NCI-H1105 treated with DMSO at 0.1 percent for 48 hours (cell line): ENCODE measurements at regions not wholly inside any gene's neighbourhood (a gene's known extent, or its start where the extent isn't known, plus 50 kb on each side); places are given as distances from the start of the nearest gene placed in this dataset.
A peak's percentile ranks its signal among the peaks of the same experiment; 100 is the strongest.
"Not testable (repeated sequence)": the region's sequence is repeated elsewhere in the genome, so short reads cannot be mapped to it uniquely, and the experiment has no call there.

Source experiments
- DNase-seq: peaks from one replicate; lab custom pipeline; 2025; lab: John Stamatoyannopoulos, UW

- no peak for DNase-seq
Measured at GRCh38 chr6:4503700-4504099, 272.5 kb upstream of the CDYL start.

DNA sequence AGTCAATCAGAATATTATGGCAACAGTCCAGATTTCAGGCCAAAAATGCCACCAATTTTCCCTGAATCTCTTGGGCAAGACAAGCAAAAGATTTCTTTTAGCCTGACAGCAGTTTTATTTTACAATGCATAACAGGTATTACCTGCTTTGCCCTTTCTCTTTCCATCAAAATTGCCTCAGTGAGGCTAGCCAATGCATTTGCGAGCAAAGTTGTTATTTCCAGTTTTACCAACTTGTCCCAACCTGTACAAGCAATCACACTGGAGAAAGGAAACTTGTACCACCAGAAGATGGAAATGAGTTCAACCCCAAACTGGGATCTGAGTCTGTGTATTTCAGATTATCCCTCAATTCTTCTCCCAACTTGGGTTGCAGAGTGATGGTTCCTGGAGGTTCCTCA is 279.9 kb upstream of the CDYL start:
- DNase-seq = no peak

- DNase-seq = no peak
Measured at GRCh38 chr6:4491501-4492260, 284.5 kb upstream of the CDYL start.

DNA sequence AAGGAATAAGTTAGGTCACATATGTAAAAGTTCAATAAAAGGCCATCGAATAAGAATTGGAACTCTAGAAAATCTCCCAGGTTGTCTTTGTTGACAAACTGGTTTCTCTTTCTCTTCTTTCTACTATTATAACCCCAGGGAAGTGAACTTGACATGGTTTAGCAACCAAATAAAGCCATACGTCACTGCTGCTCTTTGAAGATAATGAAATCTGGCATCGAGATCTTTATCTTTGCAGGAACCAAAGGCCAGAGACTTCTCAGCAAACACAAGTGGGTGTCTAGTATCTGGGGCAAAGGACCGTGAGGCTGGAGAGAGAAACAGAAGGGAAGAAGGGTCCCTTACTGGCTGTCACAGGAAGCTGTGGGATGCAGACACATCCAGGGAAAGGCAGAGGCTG is 286.7 kb upstream of the CDYL start:
- no peak for DNase-seq

GRCh38 chr6:4488389-4488788 is 287.8 kb upstream of the CDYL start:
- DNase-seq = no peak

DNA sequence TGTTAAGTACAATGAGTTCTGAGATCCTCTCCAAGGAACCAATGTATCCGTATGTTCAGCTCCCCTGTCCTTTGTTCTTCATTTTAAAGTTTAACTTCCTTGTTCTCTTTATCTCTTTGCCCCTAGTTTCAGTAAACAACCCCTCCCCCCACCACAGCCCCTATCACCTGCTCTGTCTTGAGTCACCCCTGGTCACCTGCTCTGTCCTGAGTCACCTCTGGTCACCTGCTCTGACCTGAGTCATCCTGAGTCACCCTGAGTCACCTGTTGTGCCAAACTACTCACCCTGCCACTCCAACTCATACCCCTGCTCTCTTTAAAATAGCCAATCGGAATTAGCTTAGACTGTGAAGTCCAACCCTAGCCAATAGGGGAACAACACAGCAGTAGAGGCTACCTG is 288.7 kb upstream of the CDYL start:
- no peak for DNase-seq

GRCh38 chr6:4486568-4487315 is 289.5 kb upstream of the CDYL start:
- DNase-seq = no peak

DNA sequence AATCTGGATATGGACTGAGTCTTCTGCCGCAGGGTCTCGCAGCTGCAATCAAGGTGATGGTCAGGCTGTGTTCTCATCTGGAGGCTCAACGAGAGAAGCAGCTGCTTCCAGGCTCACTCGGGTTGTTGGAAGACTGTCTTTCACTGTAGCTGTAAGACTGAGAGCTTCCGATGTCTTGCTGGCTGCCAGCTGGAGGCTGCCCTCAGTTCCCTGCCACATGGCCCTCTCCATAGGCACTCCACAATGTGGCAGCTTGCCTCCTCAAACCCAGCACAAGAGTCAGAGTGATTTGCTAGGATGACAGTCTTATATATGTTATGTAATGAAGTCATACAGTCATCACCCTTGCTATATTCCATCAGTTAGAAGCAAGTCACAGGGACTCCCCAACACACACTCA is 290.5 kb upstream of the CDYL start:
- DNase-seq = no peak

- no peak for DNase-seq
Measured at GRCh38 chr6:4482461-4482860, 293.7 kb upstream of the CDYL start.

DNA sequence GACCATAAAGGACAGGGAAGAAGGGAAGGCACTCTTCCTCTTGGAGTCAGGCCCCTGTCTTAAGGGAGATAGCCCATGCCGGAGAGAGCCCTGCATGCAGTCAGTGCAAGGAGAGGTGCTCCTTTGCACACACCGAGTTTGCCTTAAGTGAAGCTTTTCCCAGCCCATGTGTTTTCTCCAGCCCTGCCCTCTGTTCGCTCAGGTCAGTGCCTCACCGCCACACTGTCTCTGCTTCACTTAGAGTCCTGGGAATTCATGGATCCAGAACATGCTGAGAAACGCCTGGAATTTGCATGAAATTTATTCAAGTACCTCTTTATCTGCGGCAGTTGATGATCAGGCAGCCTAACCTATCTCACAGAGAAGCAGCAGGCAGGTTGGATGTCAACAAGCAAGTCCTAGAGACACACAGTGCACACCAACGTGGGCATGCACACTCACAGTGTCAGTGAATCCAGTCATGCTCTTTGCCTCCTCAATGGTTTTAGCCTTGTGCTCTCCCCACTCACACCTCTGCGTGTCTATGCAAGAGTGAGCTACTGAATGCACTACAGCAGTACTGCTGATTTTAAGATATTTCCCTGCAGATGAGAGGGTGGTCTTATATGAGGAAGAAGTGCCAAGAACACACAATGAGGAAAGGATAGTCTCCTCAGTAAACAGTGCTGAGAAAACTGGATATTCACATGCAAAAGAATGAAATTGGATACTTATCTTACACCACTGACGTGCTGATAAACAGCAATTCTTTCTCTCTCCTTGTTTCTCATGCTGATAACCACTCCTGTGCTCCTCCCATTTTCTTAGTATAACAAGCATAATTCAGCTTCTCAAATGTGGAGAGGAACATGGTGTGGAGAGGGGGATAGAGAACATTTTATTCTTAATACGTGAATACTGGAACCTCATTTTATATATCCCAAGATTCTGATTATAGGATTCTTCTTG is 295.1 kb upstream of the CDYL start:
- no peak for DNase-seq

DNA sequence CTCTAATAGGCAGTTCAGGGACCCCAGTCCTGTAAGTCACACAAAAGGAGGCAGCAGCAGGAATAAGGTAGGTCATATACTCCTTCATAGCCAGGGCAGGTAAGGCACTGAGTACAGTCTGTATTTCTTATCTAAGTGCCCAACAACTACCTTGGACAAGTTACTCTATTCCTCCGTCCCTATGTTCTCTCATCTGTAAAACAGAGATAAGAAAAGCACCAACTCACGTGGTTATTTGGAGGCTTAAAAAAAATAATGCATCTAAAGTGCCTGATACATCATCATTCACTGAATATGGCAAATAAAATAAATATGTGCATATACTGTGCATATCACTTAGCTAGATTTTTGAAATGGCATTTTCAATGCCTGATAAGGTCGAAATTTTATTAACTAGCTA is 298.1 kb upstream of the CDYL start:
- no peak for DNase-seq

DNA sequence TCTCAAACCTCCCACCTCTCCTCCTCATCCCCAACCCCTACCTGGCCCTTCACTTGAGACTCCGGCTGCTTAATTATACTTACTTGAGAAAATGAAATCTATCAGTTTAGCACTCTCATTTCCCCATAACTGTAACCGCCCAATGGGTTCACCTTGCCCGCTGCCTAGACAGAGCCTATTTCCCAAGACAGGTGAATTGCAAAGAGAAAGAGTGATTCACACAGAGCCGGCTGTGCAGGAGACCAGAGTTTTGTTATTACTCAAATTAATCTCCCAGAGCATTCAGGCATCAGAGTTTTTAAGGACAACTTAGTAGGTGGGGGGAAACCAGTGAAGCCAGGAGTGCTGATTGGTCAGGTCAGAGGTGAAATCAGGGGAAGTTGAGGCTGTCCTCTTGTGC is 301.4 kb upstream of the CDYL start:
- no peak for DNase-seq

- peak; percentile 23 for DNase-seq
Measured at GRCh38 chr6:4472969-4473642, 303.1 kb upstream of the CDYL start.

GRCh38 chr6:4472222-4472621 is 304.0 kb upstream of the CDYL start:
- DNase-seq = no peak

DNA sequence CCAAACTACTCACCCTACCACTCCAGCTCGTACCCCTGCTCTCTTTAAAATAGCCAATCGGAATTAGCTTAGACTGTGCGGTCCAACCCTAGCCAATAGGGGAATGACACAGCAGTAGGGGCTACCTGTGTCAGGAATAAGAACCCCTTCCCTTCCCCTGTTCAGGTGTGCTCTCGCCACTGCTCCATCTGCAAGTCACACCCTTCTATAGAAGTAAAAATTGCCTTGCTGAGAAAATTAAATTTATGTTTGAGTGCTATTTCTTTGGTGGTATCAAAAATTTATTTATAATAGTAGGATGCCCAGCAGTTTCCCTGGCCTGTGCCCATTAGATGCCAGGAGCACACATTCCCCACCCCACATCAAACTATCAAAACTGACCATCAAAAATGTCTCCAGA is 304.7 kb upstream of the CDYL start:
- DNase-seq = not testable (repeated sequence)

DNA sequence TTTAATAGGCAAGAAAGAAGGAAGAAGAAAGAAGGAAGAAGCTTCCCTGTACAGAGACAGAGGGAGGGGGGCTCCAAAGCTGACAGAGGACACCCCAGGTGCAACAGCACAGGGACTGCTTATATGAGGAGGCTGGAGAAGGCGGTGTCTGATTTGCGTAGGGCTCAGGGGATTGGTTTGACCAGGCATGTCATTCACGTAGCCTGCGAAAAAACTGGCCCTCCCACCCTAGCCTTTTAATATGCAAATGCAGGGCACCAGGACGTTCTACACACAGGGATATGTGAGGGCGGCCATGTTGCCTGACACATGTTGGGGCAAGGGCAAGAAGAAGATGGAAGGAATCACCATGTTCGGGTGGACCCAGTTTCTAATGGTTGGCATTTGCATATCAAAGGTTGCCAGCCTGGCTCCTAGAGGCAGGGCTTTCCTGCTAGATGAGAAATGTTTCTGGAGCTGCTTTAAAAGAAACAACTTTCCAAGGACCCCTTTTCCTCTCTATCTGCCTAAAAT is 305.4 kb upstream of the CDYL start:
- no peak for DNase-seq

GRCh38 chr6:4466769-4467480 is 309.3 kb upstream of the CDYL start:
- no peak for DNase-seq

- peak; percentile 30 for DNase-seq
Measured at GRCh38 chr6:4466261-4466660, 309.9 kb upstream of the CDYL start.

DNA sequence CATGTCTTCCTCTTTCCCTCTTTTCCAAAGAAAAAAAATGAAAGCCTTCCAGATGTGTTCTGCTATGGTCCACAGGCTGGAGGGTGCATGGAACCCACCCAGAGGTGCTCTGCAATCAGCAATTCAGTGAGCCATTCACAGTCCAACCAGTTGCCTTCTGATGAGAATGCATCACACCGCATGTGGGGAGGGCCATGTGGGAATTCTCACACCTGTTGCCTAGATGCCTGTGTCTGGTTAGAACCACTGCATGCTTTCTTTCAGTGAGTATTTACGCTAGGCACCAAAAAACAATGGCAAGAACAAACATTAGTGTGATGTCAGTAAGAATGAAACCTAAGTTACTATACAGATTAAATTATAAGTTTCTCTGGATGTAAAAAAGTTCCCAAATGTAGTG is 311.6 kb upstream of the CDYL start:
- no peak for DNase-seq

GRCh38 chr6:4463236-4463635 is 313.0 kb upstream of the CDYL start:
- DNase-seq = no peak
